ENCODE measurements at regions not wholly inside any gene's neighbourhood (a gene's known extent, or its start where the extent isn't known, plus 50 kb on each side); places are given as distances from the start of the nearest gene placed in this dataset.

- TF ChIP-seq JUND (IDR thresholded peaks at IDR 0.05) (no peak), TEAD4 (IDR thresholded peaks at IDR 0.05; ENCODE audit: borderline replicate concordance, insufficient read depth) (no peak), GABPA (IDR thresholded peaks at IDR 0.05; ENCODE audit: low read depth) (no peak), GATA2 (CRISPR knock-in tag; IDR thresholded peaks at IDR 0.05) (no peak), EP300 (IDR thresholded peaks at IDR 0.05; ENCODE audit: borderline replicate concordance in 1 of 2, low read depth in 1 of 2, low read length in 1 of 2) (no peak), TAF1 (IDR thresholded peaks at IDR 0.05; ENCODE audit: borderline replicate concordance, low read depth, low read length) (no peak), RXRA (IDR thresholded peaks at IDR 0.05; ENCODE audit: borderline replicate concordance, low read depth) (no peak), POLR2AphosphoS5 (IDR thresholded peaks at IDR 0.05; ENCODE audit: low read depth, low read length) (no peak), MXI1 (IDR thresholded peaks at IDR 0.05; ENCODE audit: low read depth, low read length) (no peak), CHD2 (IDR thresholded peaks at IDR 0.05; ENCODE audit: low read length, partially characterized antibody) (no peak), USF1 (IDR thresholded peaks at IDR 0.05; ENCODE audit: borderline replicate concordance, low read depth) (no peak), YY1 (IDR thresholded peaks at IDR 0.05; ENCODE audit: low read depth) (no peak)
- TF ChIP-seq, protein P1, sequence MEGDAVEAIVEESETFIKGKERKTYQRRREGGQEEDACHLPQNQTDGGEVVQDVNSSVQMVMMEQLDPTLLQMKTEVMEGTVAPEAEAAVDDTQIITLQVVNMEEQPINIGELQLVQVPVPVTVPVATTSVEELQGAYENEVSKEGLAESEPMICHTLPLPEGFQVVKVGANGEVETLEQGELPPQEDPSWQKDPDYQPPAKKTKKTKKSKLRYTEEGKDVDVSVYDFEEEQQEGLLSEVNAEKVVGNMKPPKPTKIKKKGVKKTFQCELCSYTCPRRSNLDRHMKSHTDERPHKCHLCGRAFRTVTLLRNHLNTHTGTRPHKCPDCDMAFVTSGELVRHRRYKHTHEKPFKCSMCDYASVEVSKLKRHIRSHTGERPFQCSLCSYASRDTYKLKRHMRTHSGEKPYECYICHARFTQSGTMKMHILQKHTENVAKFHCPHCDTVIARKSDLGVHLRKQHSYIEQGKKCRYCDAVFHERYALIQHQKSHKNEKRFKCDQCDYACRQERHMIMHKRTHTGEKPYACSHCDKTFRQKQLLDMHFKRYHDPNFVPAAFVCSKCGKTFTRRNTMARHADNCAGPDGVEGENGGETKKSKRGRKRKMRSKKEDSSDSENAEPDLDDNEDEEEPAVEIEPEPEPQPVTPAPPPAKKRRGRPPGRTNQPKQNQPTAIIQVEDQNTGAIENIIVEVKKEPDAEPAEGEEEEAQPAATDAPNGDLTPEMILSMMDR (IDR thresholded peaks at IDR 0.05), result no peak
Observed at GRCh38 chr1:185663332-185663731, 70.9 kb upstream of the HMCN1 start.
